ENCODE measurements at regions not wholly inside any gene's neighbourhood (a gene's known extent, or its start where the extent isn't known, plus 50 kb on each side); places are given as distances from the start of the nearest gene placed in this dataset.

- Histone ChIP-seq H3K36me3 (replicated peaks in 1 of 2) (no peaks in the 10 kb centered on the region), H3K27me3 (no peaks in the 10 kb centered on the region), H3K27ac (no peak overlapping the region), H3K4me3 (no peak overlapping the region), H3K4me1 (replicated peaks in 1 of 2) (no peaks in the 10 kb centered on the region), H3K9me3 (replicated peaks in 1 of 3) (no peaks in the 10 kb centered on the region)
- TF ChIP-seq CTCF (IDR thresholded peaks at IDR 0.05): no peak
- no peak for TF ChIP-seq POLR2A (IDR thresholded peaks at IDR 0.05)
- no peak for DNase-seq
- WGBS, 4 donors: 54 to 58% (median 56%) methylated on average over 2 of the region's 2 CpGs
- intact Hi-C loops (cut with DNase I): no loop called here
These were observed 101.7 kb downstream of the CD200R1L start for GRCh38 chr3:112744825-112745566.

DNA sequence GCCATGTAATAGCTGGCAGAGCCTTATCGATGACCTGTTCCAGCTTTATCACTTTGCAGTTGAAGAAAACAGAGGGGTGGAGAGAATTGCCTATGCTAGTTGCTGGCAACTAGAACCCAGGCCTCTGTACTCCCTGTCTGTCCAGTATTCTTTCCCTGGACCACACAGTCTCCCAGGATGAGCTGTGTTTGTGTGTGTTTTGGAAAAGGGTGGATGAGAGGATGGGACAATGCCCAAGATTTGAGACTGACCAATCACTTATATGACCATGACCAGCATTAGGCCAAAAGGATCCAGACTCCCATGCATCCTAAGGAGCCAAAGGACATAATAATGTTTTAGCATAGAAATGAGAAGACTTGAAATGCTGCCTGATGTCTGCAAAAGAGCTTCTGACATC lies 102.6 kb downstream of the CD200R1L start:
- TF ChIP-seq CTCF (IDR thresholded peaks at IDR 0.05): no peak
- no peak for TF ChIP-seq POLR2A (IDR thresholded peaks at IDR 0.05)
- Histone ChIP-seq H3K36me3 (replicated peaks in 1 of 2) (no peaks in the 10 kb centered on the region), H3K4me3 (no peak overlapping the region), H3K4me1 (replicated peaks in 1 of 2) (no peaks in the 10 kb centered on the region), H3K27ac (no peak overlapping the region), H3K27me3 (no peaks in the 10 kb centered on the region), H3K9me3 (replicated peaks in 1 of 3) (no peaks in the 10 kb centered on the region)
- intact Hi-C loops (cut with DNase I): no loop called here
- DNase-seq: no peak
- WGBS, 4 donors: 56 to 88% (median 68%) methylated on average over 1 of the region's 1 CpG

GRCh38 chr3:112742934-112743333 lies 102.0 kb upstream of the CCDC80 start:
- Histone ChIP-seq H3K4me3 (no peak overlapping the region), H3K36me3 (replicated peaks in 1 of 2) (no peaks in the 10 kb centered on the region), H3K27me3 (no peaks in the 10 kb centered on the region), H3K27ac (no peak overlapping the region), H3K9me3 (replicated peaks in 1 of 3) (no peaks in the 10 kb centered on the region), H3K4me1 (replicated peaks in 1 of 2) (no peaks in the 10 kb centered on the region)
- WGBS, 4 donors: 83 to 92% (median 90%) methylated on average over 2 of the region's 2 CpGs
- no peak for TF ChIP-seq POLR2A (IDR thresholded peaks at IDR 0.05)
- no peak for TF ChIP-seq CTCF (IDR thresholded peaks at IDR 0.05)
- intact Hi-C loops (cut with DNase I): no loop called here
- DNase-seq: no peak

DNA sequence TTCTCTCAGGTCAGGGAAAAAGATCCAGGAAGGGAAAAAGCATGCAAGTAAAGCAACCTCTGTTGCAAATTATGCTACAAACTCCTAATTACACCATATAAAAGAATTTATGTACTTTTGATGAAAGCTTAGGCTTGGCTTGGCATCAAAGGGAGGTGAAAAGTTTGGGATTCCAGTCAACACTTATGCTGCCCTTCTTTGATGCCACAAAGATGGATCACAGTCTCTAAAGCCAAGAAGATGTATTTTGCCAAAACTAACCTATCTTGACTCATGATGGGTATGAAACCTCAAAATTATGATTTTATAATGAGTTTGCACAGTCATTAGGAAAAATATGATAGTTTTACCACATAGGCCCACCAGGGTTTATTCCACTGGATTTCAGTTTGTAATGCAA lies 101.0 kb upstream of the CCDC80 start:
- no peaks in the 10 kb centered on the region for H3K9me3 ChIP-seq (replicated peaks in 1 of 3)
- H3K4me1 ChIP-seq (replicated peaks in 1 of 2): no peaks in the 10 kb centered on the region
- H3K27me3 ChIP-seq: no peaks in the 10 kb centered on the region
- intact Hi-C loops (cut with DNase I): no loop called here
- no peak overlapping the region for H3K4me3 ChIP-seq
- TF ChIP-seq CTCF (IDR thresholded peaks at IDR 0.05): no peak
- TF ChIP-seq POLR2A (IDR thresholded peaks at IDR 0.05): no peak
- H3K36me3 ChIP-seq (replicated peaks in 1 of 2): no peaks in the 10 kb centered on the region
- no peak for DNase-seq
- no peak overlapping the region for H3K27ac ChIP-seq
